HG02840 (cell line): ENCODE measurements at regions not wholly inside any gene's neighbourhood (a gene's known extent, or its start where the extent isn't known, plus 50 kb on each side); places are given as distances from the start of the nearest gene placed in this dataset.

ENCODE experiments used
- ATAC-seq: cut with Tn5 transposase; IDR thresholded peaks from one replicate; pipeline ENCODE4 v1.9.1; 2021; ENCODE audit warnings: mild to moderate bottlenecking, moderate library complexity, moderate number of reproducible peaks; ENCODE audit not compliant: unreplicated experiment, low FRiP score

DNA sequence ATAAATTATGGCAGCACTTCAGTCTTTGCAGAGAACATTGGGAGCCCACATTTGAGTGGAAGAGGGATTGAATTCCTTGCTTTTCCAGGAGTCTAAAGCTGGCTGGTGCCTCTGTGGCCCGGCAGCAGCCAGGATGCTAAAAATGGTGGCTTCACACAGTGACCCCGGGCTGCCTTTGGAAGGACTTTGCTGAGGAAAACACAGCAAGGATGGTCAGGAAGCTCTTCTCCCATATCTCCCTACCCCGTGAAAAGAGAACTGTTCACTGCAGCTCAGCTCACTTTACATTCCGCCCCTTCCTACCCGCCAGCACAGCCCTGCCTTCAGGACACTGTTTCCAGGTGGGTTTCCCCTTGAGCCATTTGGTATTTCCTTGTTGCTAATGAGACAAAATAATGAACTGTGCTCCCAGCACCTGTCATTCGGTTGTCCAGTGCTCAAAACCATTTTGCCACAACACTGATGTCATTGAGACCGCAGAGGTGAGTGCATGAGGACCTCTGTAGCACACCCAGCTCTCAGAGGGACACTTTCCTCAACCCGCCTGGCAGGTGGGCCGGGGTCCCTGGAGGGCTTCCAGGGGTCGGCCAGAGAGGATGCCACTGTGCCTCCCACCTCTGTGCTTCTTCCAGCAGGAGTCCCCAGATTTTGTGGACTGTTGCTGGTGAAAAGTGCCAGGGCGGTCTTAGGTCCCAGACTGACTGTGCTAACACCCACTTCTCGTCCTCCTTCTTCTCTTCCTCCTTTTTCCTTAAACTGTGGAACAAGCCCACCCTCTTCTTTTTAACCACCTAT lies 255.7 kb upstream of the PPP2R2D start:
- no peak for ATAC-seq

DNA sequence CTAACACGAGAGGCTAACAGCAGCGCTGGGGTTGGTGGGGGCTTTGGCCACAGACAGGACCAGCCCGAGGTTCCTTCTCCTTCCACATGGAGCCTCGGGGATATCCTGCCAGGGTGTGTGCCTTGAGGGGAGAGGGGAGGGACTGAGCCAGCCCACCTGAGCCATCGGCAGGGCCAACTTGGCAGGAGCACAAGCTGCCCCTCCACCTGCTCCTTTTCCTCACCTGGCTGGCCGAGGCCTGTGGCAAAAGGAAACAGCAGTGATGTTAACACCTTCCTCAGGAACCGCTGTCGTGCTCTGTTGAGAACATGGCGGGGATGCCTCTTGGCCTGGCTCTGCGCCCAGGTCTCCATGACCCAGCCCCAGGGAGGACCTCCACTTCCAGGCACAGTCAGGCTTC lies 255.1 kb upstream of the PPP2R2D start:
- no peak for ATAC-seq

DNA sequence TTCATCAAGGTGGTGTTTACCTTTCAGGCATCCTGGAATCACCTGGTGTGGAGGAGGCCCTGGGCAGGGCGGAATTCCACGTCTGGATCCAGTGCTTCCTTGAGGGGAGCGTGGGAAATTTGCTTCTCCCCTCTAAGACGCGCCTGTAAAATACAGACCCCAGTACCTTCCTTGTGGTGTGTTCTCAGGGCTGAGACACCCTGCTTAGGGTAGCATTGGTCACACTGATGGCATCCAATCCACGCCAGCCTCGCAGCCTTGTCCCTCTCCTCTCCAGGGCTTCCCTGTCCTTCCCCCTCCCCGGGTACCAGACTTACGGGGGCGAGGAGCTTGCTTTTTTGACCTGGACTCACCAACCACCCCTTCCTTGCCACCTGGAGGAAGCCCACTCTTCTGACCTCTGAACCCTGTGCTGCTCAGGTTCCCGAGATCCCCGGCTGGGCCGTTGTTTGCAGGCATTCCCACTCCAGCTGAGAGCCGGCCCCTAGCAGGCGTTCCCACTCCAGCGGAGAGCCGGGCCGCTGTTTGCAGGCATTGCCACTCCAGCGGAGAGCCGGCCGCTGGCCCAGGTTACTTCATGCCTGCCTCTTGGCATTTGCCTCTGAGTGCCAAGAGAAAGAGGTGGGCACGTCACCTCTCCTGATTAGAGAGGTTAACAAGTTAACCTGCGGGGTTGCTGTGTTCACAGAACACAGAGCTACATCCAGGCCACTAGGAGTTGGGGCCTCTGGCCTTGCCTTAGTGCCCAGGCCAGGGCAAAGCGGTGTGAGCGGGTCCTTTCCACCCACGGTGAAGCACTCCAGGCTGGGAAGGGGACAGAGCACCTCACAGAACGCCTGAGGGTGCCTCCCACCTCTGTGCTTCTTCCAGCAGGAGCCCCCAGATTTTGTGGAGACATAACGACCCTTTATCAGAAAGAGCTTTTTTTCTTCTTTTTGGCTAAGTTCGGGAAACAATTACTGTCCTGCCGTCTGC lies 254.0 kb upstream of the PPP2R2D start:
- ATAC-seq = no peak

DNA sequence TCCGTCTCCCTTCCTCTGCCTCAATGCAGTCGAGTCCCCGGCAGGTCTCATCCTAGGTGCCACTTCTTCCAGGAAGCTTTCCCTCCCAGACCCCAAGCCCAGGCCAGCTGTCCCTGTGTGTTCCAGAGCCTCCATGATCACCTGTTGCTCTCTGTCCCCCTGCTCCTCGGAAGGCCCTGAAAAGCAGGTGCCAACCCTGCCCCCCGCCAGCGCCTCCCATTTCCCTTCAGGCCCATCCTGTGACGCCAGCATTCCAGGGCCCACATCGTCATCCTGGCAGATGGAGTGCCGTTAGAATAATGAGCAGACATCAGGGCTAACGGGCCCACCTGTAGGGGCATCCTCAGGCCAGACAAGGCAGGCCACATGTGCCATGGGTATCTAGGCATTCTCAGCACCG lies 253.0 kb upstream of the PPP2R2D start:
- ATAC-seq = no peak

DNA sequence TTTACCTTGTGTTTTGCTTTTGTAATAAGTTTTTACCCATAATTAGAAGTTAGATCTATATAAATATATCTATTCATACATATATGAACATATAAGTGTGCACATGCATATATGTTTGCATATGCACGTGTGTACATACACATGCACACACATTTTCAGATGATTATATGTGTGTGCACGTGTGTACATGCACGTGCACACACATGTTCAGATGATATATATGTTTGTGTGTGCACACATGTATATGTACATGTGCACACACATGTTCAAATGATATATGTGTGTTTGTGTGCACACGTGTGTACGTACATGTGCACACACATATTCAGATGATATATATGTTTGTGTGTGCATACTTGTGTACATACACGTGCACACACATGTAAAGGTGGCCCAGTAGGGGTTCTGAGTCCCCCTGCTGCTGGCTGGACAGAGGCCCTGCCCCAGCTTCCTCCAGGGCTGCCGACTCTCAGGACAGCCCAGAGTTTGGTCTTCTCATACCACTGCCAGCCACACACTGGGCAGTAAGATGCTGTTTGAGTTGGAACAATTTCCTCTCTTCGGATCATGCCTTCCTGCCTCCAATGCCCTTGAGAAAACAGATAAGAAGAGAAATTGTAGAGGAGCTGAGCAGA lies 252.3 kb upstream of the PPP2R2D start:
- ATAC-seq = no peak

DNA sequence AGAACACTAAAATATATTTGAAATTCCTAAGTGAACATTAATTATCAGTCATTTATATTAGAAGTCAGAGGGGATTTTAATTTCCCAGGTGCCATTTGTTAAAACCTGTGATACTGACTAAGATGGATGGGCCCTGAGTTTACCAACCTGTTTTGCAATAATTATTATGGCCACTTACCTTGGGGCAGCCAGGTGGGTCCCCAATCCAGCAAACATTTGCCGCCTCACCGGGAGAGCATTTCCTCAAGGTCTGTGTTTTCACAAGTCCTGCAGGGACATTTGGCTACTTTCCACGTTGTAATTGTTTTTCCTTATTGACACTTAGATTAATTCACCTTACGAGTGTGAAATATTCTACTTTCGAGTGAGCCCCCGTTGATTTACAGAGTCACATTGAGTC lies 251.2 kb upstream of the PPP2R2D start:
- no peak for ATAC-seq

DNA sequence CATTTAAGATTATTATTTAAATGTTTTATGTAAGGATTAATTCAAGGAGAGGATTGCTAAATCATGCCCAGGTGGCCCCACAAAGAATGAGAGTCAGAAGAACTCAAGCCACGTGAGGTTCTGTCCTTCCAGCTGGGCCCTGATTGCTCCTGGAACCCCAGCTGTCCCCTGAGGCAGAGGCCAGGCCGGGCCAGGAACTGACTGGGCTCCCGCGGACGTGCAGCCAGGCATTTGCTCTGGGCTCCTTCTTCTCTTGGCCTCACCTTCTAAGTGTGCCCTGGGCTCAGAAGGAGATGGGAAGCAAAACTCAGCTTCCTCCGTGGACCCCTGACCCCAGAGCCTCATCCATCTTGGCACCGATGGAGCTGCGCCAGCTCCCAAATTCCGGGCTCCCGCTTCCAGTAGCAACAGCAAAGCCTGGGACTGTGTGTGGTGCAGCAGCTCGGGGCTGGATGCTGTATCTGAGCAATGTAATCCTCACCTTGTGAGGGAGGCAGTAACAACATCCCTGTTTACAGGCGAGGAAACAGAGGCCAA lies 250.6 kb upstream of the PPP2R2D start:
- no peak for ATAC-seq

DNA sequence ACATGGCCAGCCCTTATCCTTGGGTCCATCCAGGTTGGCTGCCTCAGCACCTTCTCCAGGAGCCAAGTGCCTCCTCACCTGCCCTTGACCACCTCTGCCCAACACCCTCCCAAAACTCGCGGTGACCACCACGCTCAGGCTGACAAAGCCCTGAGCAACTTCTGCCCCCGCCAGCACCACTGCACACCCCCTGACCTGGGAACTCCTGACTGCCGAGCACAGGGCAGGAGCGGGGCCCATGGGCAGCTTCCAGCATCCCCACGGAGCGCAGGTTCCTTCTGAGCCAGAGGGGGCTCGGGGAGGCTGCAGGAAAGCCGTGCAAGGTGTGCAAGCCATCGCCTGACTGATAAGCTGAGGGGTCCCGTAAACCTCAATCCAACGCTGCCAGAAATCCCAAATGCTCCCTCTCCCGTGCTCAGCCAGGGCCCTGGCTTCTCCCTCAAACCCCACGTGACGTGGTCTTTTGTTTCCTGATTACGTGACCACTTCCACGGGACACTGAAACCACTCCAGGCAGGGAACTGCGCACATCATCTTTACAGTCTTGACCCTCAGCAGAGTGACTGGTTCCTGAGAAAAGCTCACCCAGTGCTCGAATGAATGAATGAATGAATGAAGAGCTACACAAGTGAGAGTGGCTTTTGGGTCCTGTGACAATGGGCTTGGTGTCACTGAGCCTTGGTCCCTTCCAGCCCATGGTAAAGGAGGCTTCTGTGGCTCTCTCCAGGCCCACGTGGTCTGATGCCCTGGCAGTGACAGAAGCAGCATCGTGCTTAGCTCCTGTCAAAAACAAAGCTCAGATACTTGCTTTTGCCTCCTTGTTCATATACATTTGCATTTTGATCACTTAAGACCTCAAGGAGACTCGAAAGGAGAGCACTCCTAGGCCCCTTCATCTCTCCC lies 249.8 kb upstream of the PPP2R2D start:
- ATAC-seq = no peak

DNA sequence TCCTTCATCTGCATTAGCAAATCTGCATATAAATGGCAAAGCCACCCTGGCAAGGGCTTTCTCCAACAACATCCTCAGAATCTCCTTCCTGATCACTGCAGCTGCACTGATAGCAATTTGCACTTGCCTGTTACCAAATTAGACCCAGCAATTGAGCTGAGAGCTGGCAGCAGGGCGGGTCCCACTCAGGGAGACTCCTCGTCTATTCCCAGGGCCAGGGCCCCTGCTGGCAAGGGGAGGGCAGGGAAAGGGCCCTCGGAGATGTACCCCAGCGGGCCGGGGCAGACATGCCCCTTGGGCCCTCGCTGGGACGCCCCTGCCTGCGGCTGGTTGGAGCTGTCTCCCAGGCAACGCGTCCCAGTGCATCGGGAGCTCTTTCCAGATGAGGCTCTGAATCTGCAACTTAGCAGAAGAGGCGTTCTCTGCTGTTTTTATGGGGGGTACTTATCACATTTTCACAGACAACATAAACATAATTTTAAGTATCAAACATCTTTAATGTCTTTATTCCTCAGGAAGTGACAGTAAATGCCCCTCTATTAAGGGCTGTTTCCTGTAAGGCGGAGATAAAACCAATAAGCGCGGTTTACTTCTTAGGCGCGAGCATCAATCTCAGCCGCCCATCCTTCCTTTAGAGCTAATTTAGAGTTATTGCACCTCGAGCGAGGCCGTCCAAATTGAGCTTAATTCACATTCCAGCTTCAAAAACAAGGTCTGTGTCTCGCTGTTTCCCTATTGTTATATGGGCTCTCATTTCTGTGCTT lies 249.0 kb upstream of the PPP2R2D start:
- ATAC-seq = no peak

DNA sequence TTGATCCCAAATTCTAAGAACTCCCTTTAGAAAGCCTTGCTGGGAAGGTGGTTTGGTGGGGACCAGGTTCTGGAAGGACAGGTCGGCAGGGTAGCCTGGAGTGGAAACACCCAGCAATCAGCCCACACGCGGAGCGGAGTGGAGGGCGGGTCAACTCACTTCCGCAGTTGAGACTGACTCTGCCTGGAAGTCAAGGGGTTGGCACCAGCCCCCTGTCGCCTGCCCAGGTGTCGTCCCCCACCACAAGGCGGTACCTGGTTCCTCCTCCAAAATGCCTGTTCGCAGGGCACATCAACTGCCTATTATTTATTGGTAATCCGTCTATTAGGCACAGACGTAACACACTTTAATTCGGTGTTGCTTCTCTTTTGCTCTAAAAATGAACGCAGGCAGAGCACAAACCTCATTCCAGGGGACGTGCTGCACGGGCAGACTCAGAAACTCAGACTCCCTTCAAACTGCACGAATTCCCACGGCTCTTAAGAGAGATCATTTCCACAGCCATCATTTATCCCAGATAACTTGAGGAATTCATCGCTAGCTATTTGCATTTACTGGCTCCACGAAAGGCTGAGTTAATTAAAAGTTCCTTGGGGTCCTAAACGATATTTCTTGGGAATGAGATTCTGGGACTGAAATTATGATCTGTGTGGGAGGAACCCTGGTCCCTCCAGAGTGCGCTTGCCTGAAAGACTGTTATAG lies 248.2 kb upstream of the PPP2R2D start:
- ATAC-seq = no peak

DNA sequence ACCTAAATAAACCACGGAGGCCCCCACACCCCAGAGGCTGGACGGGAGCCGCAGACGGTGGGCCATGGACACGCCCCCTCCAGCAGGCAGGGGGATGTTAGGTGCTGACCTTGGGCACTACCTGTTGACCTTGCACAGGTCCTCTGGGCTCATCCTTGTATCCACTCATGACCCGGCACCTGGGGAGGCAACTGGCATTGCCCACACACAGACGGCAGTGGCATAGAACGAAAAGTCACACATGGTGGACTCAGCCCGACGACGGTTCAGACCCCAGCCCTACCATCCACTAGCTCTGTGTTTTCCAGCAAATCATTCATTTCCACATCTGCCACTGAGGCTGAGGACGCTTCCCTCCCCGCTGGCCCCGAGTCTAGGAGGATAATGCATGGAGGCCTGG lies 247.7 kb upstream of the PPP2R2D start:
- ATAC-seq = no peak

DNA sequence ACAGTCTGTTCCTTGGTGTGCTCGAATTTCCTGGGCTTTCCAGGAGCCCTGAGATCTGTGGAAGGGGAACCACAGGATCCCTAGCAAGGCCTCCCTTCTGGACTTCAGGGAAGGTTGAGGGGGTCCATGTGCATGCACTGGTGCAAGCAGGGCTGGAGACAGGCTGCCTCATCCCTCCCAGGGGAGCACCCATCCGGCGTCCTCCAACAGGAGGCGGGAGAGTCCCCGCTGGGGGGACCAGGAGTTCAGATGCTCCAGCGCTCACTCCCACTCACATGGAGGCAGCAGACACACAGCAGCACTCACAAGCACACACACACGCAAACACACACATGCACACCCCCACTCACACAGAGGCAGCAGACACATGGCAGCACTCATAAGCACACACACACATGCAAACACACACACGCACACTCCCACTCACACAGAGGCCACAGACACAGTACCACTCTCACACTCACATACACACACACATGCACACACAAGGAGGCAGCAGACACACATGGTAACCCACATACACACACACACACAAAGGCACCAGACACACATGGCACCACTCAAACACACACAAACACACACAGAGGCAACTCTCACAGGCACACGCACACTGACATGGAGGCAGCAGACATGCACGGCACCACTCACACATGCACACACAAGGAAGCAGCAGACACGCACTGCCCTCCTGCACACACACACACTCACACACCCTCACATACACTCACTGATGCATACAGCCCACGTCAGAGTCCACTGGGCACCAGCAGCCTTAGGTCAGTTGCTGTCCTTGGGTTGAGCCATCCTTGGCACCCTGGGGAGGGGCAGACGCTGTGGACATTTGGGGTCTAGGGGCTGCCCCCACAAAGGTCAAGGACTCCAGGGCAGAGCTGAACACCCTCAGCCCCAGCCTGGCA lies 247.0 kb upstream of the PPP2R2D start:
- ATAC-seq = no peak

DNA sequence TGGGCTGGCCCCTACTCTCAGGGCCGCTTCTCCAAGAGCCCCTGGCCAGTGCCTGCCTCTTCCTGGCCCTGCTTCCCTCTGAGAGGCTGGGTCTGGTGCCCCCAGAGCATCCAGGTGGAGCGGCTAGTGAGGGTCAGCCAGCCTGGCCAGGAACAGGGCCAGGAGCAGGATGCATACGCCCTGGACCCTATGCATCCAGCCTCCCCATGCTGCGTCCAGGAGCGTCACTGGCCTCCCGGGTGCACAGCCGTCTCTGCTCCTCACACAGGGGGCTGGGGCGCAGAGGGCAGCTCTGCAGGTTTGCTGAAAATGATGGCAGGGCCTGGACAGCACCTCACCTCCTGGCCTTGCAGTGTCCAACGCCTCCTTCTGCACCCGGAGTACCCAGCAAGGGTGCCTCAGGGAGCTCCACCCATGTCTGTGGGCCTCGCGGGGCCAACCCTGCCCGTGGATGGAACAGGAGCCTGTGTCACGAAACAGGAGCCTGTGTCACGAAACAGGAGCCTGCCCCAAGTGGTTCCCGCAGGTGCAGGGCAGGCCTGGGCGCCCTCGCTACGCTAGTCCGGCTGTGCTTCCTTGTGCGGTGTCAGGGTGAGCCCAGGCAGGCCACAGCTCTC lies 246.2 kb upstream of the PPP2R2D start:
- no peak for ATAC-seq

DNA sequence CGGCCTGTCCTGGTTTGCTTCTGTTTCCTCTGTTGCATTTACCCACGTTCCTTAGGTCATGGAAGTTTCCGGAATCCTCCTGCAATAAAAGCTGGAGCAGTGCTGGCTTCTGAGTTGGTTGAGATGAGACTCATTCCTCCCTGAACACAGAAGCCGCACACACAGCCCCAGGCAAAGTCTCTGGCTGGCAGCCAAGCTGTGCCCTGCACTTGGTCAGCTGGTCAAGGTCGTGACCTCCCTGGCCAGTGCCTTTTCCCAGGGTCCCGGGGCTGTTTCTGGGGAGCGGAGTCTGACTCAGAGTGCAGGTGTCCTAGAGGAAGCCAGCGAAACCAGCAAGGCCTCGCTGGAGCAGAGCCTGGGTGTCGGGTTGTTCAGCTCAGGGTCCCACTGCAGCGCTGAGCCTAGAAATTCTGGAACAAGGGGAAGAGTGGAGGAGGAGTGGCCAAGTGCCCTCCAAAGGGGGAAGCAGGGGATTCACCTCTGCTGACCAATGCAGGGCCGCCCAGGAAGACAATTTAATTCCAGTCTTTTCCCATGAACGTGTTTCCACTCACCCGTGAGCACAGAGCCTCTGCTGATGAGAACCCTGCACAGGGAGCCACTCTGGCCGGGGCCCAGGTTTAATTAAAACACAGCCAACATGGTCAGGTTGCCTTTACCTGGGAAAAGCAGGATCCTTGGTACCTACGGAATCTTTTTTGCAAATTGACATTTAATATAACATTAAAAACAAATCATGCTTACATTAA lies 245.5 kb upstream of the PPP2R2D start:
- ATAC-seq = no peak

DNA sequence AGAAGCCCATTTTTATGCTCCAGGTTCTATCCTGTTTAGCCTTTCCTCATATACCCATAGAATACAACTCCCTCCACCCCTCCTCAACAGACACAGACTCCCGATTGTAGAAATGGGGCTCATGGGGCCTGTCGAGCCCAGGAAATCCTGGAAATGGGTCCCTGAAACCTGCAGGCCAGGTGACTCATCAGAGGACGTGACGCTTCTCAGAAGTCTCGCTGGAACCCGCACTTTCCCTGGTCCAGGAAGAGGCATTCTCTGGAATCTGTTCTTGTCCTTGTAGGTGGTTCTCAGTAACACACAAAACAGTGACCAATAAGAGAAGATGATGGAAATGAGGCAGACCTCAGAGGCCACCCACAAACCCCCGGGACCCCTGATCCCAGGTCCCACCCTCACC lies 244.8 kb upstream of the PPP2R2D start:
- ATAC-seq = no peak

DNA sequence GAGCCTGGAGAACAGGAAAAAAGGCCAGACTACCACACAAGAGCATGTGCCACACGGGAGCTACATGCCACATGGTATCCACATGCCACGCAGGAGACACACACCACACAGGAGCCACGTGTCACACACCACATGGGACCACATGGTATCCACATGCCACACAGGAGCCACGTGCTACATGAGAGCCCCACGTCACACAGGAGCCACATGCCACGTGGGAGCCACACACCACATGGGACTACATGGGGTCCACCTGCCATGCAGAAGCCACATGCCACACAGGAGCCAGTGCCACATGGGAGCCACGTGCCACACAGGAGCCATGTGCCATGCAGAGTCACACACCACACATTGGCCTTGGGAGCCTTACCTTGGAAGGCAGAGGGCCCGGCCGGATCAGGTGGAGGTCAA lies 244.4 kb upstream of the PPP2R2D start:
- no peak for ATAC-seq
